ENCODE measurements at regions not wholly inside any gene's neighbourhood (a gene's known extent, or its start where the extent isn't known, plus 50 kb on each side); places are given as distances from the start of the nearest gene placed in this dataset.
A peak's percentile ranks its signal among the peaks of the same experiment; 100 is the strongest.

- no peak overlapping the region for H3K27ac ChIP-seq
- H3K4me3 ChIP-seq = no peak overlapping the region
- H3K36me3 ChIP-seq = no peaks in the 10 kb centered on the region
- H3K4me1 ChIP-seq (replicated peaks) = peaks cover 18% of the 10 kb centered on the region
- no peaks in the 10 kb centered on the region for H3K9me3 ChIP-seq (replicated peaks)
- no peak for DNase-seq (ENCODE audit: low read depth in 1 of 2, low spot score in 2 of 2)
- H3K27me3 ChIP-seq (replicated peaks) = no peaks in the 10 kb centered on the region
These were observed 69.6 kb upstream of the ARMC2 start for GRCh38 chr6:108778421-108779186.

- no peak overlapping the region for H3K4me3 ChIP-seq
- peaks cover 18% of the 10 kb centered on the region for H3K4me1 ChIP-seq (replicated peaks)
- H3K27ac ChIP-seq = no peak overlapping the region
- H3K9me3 ChIP-seq (replicated peaks) = no peaks in the 10 kb centered on the region
- no peaks in the 10 kb centered on the region for H3K36me3 ChIP-seq
- no peak for DNase-seq (ENCODE audit: low read depth in 1 of 2, low spot score in 2 of 2)
- no peaks in the 10 kb centered on the region for H3K27me3 ChIP-seq (replicated peaks)
These were observed 68.5 kb upstream of the ARMC2 start for GRCh38 chr6:108779536-108780275.

GRCh38 chr6:108780784-108781183 is 67.4 kb upstream of the ARMC2 start:
- H3K27me3 ChIP-seq (replicated peaks) = no peaks in the 10 kb centered on the region
- DNase-seq (ENCODE audit: low read depth in 1 of 2, low spot score in 2 of 2) = no peak
- H3K4me3 ChIP-seq = no peak overlapping the region
- H3K9me3 ChIP-seq (replicated peaks) = no peaks in the 10 kb centered on the region
- no peaks in the 10 kb centered on the region for H3K36me3 ChIP-seq
- H3K27ac ChIP-seq = no peak overlapping the region
- peaks cover 18% of the 10 kb centered on the region for H3K4me1 ChIP-seq (replicated peaks)

- Histone ChIP-seq H3K27ac (no peak overlapping the region; the same call in 1 of the 2 replicates), H3K9me3 (replicated peaks) (no peaks in the 10 kb centered on the region), H3K27me3 (replicated peaks) (no peaks in the 10 kb centered on the region), H3K4me3 (peak overlapping the region; percentile 39), H3K4me1 (replicated peaks) (peaks cover 18% of the 10 kb centered on the region), H3K36me3 (no peaks in the 10 kb centered on the region)
- no peak for DNase-seq (ENCODE audit: low read depth in 1 of 2, low spot score in 2 of 2)
These were observed 66.7 kb upstream of the ARMC2 start for GRCh38 chr6:108781419-108782100.

GRCh38 chr6:108782179-108783041 is 65.8 kb upstream of the ARMC2 start:
- Histone ChIP-seq H3K27ac (peak overlapping the region; percentile 19), H3K4me1 (replicated peaks) (peaks cover 18% of the 10 kb centered on the region), H3K9me3 (replicated peaks) (no peaks in the 10 kb centered on the region), H3K36me3 (no peaks in the 10 kb centered on the region), H3K4me3 (peak overlapping the region; percentile 39), H3K27me3 (replicated peaks) (no peaks in the 10 kb centered on the region)
- DNase-seq (ENCODE audit: low read depth in 1 of 2, low spot score in 2 of 2) = peak; percentile 76 to 81

GRCh38 chr6:108785653-108786052 is 62.6 kb upstream of the ARMC2 start:
- Histone ChIP-seq H3K4me1 (replicated peaks) (peaks cover 18% of the 10 kb centered on the region), H3K27me3 (replicated peaks) (no peaks in the 10 kb centered on the region), H3K27ac (no peak overlapping the region), H3K36me3 (no peaks in the 10 kb centered on the region), H3K9me3 (replicated peaks) (peaks cover 2% of the 10 kb centered on the region; the same call in 1 of the 2 replicates), H3K4me3 (no peak overlapping the region)
- DNase-seq (ENCODE audit: low read depth in 1 of 2, low spot score in 2 of 2) = no peak

GRCh38 chr6:108788416-108788815 is 59.8 kb upstream of the ARMC2 start:
- Histone ChIP-seq H3K4me3 (no peak overlapping the region), H3K9me3 (replicated peaks) (peaks cover 2% of the 10 kb centered on the region; the same call in 1 of the 2 replicates), H3K4me1 (replicated peaks) (peaks cover 1% of the 10 kb centered on the region), H3K36me3 (no peaks in the 10 kb centered on the region), H3K27ac (no peak overlapping the region), H3K27me3 (replicated peaks) (no peaks in the 10 kb centered on the region)
- DNase-seq (ENCODE audit: low read depth in 1 of 2, low spot score in 2 of 2) = no peak

- H3K9me3 ChIP-seq (replicated peaks) = peaks cover 2% of the 10 kb centered on the region; the same call in 1 of the 2 replicates
- DNase-seq (ENCODE audit: low read depth in 1 of 2, low spot score in 2 of 2) = no peak
- no peak overlapping the region for H3K4me3 ChIP-seq
- no peak overlapping the region for H3K27ac ChIP-seq
- no peaks in the 10 kb centered on the region for H3K36me3 ChIP-seq
- H3K27me3 ChIP-seq (replicated peaks) = no peaks in the 10 kb centered on the region
- H3K4me1 ChIP-seq (replicated peaks) = no peaks in the 10 kb centered on the region
These were observed 58.7 kb upstream of the ARMC2 start for GRCh38 chr6:108789475-108789874.

- Histone ChIP-seq H3K4me3 (no peak overlapping the region), H3K4me1 (replicated peaks) (no peaks in the 10 kb centered on the region), H3K27me3 (replicated peaks) (no peaks in the 10 kb centered on the region), H3K27ac (no peak overlapping the region), H3K36me3 (no peaks in the 10 kb centered on the region), H3K9me3 (replicated peaks) (peaks cover 2% of the 10 kb centered on the region; the same call in 1 of the 2 replicates)
- DNase-seq (ENCODE audit: low read depth in 1 of 2, low spot score in 2 of 2) = no peak
These were observed 56.5 kb upstream of the ARMC2 start for GRCh38 chr6:108791700-108792099.

GRCh38 chr6:108793516-108794251 is 54.5 kb upstream of the ARMC2 start:
- Histone ChIP-seq H3K4me1 (replicated peaks) (no peaks in the 10 kb centered on the region), H3K36me3 (no peaks in the 10 kb centered on the region), H3K4me3 (no peak overlapping the region), H3K9me3 (replicated peaks) (no peaks in the 10 kb centered on the region), H3K27me3 (replicated peaks) (no peaks in the 10 kb centered on the region), H3K27ac (no peak overlapping the region)
- DNase-seq (ENCODE audit: low read depth in 1 of 2, low spot score in 2 of 2) = no peak

- no peaks in the 10 kb centered on the region for H3K36me3 ChIP-seq
- no peak for DNase-seq (ENCODE audit: low read depth in 1 of 2, low spot score in 2 of 2)
- H3K9me3 ChIP-seq (replicated peaks) = no peaks in the 10 kb centered on the region
- no peaks in the 10 kb centered on the region for H3K27me3 ChIP-seq (replicated peaks)
- no peaks in the 10 kb centered on the region for H3K4me1 ChIP-seq (replicated peaks)
- H3K4me3 ChIP-seq = no peak overlapping the region
- no peak overlapping the region for H3K27ac ChIP-seq
These were observed 53.1 kb upstream of the ARMC2 start for GRCh38 chr6:108795122-108795521.

- H3K4me1 ChIP-seq (replicated peaks) = no peaks in the 10 kb centered on the region
These were observed 52.4 kb upstream of the ARMC2 start for GRCh38 chr6:108795814-108796213.

GRCh38 chr6:108796875-108797274 is 51.3 kb upstream of the ARMC2 start:
- no peak for DNase-seq (ENCODE audit: low read depth in 1 of 2, low spot score in 2 of 2)
- Histone ChIP-seq H3K36me3 (no peaks in the 10 kb centered on the region), H3K27me3 (replicated peaks) (no peaks in the 10 kb centered on the region), H3K4me3 (no peak overlapping the region), H3K9me3 (replicated peaks) (no peaks in the 10 kb centered on the region), H3K27ac (no peak overlapping the region), H3K4me1 (replicated peaks) (no peaks in the 10 kb centered on the region)

More at GRCh38 chr6:108795814-108796213, 52.4 kb upstream of the ARMC2 start:
- DNase-seq (ENCODE audit: low read depth in 1 of 2, low spot score in 2 of 2) = no peak
- Histone ChIP-seq H3K9me3 (replicated peaks) (no peaks in the 10 kb centered on the region), H3K4me3 (no peak overlapping the region), H3K36me3 (no peaks in the 10 kb centered on the region), H3K27ac (no peak overlapping the region), H3K27me3 (replicated peaks) (no peaks in the 10 kb centered on the region)
